ENCODE measurements at regions not wholly inside any gene's neighbourhood (a gene's known extent, or its start where the extent isn't known, plus 50 kb on each side); places are given as distances from the start of the nearest gene placed in this dataset.

DNA sequence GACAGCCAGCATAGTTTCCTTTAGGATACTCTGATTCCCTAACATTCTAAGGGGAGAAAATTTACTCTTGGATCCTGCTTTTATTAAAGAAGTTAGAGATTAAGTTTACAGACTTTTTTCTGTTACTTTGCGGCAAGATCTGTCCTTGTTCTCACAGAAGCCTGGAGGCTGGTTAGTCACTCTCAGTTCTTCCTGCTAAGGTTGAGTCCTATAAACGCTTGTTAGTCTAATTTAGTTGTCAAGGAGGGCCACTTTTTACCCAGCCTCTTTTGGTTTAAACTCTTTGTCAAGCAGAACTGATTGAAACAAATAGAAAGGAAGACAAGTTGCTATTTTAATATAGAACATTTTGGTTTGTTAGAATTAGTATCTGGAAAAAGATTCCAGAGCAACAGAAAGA is 89.7 kb downstream of the C21orf91 start:
- Histone ChIP-seq H3K9me3 (no peaks in the 10 kb centered on the region), H3K27ac (no peak overlapping the region), H3K4me1 (no peaks in the 10 kb centered on the region), H3K27me3 (no peaks in the 10 kb centered on the region), H3K36me3 (no peaks in the 10 kb centered on the region), H3K4me3 (no peak overlapping the region)
- DNase-seq (ENCODE audit: low spot score): no peak
- TF ChIP-seq, protein P1, sequence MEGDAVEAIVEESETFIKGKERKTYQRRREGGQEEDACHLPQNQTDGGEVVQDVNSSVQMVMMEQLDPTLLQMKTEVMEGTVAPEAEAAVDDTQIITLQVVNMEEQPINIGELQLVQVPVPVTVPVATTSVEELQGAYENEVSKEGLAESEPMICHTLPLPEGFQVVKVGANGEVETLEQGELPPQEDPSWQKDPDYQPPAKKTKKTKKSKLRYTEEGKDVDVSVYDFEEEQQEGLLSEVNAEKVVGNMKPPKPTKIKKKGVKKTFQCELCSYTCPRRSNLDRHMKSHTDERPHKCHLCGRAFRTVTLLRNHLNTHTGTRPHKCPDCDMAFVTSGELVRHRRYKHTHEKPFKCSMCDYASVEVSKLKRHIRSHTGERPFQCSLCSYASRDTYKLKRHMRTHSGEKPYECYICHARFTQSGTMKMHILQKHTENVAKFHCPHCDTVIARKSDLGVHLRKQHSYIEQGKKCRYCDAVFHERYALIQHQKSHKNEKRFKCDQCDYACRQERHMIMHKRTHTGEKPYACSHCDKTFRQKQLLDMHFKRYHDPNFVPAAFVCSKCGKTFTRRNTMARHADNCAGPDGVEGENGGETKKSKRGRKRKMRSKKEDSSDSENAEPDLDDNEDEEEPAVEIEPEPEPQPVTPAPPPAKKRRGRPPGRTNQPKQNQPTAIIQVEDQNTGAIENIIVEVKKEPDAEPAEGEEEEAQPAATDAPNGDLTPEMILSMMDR (IDR thresholded peaks at IDR 0.05): no peak

DNA sequence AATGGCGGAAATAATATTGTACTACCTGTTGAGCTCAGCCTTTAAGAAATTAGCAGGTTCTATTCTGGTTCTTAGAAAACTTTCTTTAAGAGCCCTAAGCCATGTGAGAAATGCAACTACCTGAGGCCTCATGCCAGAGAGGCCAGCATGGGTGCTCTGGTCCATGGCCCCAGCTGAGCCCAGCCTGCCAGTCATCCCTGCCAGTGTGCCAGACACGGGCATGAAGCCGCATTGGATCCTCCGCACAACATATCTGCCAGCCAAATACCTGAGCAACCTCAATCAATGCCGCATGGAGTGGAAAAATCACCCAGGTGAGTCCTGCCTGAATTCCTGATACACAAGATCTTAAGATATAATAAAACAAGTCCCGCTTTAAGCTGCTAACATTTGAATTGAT is 91.8 kb downstream of the C21orf91 start:
- no peaks in the 10 kb centered on the region for H3K36me3 ChIP-seq
- no peak overlapping the region for H3K27ac ChIP-seq
- H3K9me3 ChIP-seq: no peaks in the 10 kb centered on the region
- no peak for DNase-seq (ENCODE audit: low spot score)
- TF ChIP-seq, protein P1 (IDR thresholded peaks at IDR 0.05): no peak
- H3K4me1 ChIP-seq: no peaks in the 10 kb centered on the region
- H3K4me3 ChIP-seq: no peak overlapping the region
- H3K27me3 ChIP-seq: no peaks in the 10 kb centered on the region

DNA sequence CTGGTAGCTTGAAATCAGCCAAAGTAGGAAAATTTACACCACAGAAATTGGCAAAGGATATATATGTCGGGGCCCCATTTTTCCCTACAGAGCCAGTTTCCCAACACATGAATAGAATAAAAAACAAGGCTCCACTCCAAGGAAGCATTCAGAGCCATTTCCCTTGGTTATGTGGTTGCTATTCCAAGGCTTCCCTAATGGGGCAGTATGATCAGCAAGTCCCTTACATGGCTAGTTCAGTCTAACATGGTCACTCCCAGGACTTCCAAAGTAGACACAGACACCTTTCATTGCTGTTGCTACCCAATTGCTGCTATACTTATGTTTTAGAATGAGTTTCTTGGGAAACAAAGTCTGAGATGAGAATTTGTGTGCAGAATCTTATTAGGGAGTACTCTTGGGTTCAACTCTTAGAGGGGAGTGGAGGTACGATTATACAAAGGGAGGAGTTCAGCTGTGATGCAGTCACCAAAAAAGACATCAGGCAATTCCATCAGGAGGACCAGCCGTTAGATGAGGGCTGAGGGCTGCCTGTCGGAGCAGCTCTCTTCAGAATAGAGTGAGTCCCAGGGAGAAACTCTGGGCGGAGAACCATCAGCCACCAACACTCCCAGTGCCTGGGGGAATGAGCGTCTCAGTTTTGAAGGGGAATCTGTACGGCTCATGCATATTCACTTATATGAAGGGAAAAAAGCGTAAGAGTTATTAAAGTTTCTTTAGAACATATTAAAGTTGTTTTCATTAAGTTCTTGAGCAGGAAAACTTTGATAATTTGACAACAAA is 92.9 kb downstream of the C21orf91 start:
- no peak for DNase-seq (ENCODE audit: low spot score)
- TF ChIP-seq, protein P1 (IDR thresholded peaks at IDR 0.05): no peak
- Histone ChIP-seq H3K27ac (no peak overlapping the region), H3K9me3 (no peaks in the 10 kb centered on the region), H3K36me3 (no peaks in the 10 kb centered on the region), H3K27me3 (no peaks in the 10 kb centered on the region), H3K4me3 (no peak overlapping the region), H3K4me1 (no peaks in the 10 kb centered on the region)

DNA sequence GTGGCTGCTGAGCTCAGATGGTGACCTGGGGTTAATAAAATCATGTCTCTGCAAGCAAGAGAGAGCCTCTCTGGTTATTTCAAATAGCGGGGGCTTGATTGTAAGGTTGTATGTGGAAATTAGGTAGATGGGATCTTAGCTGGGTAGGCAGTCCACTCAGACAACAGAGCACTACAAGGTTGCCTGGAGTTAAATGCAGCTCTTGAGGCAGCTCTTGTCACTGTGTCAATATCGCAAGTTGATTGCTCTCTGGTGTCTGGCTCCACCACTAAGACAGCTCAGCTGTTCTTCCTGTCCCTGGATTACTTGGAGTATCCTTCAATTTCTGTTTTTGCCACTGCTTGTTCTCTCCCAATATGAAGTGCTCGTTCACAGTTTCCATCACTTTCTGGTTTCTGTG is 93.8 kb downstream of the C21orf91 start:
- TF ChIP-seq, protein P1 (IDR thresholded peaks at IDR 0.05): no peak
- DNase-seq (ENCODE audit: low spot score): no peak
- Histone ChIP-seq H3K9me3 (no peaks in the 10 kb centered on the region), H3K27ac (no peak overlapping the region), H3K4me1 (no peaks in the 10 kb centered on the region), H3K27me3 (no peaks in the 10 kb centered on the region), H3K4me3 (no peak overlapping the region), H3K36me3 (no peaks in the 10 kb centered on the region)

DNA sequence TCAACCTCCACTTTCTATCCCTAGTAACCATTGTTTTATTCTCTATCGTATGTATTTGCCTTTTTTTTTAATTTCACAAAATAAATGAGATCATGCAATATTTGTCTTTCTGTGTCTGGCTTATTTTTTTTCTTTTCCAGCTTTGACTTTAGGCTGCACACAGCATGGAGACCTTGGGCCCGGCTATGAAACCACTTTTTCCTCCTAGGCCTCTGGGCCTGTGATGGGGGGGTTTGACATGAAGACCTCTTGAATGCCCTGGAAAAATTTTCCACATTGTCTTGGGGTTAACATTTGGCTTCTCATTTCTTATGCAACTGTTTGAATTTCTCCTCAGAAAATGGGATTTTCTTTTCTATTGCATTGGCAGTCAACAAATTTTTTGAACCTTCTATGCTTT is 100.2 kb upstream of the BTG3 start:
- no peak for DNase-seq (ENCODE audit: low spot score)
- no peaks in the 10 kb centered on the region for H3K4me1 ChIP-seq
- TF ChIP-seq, protein P1 (IDR thresholded peaks at IDR 0.05): no peak

DNA sequence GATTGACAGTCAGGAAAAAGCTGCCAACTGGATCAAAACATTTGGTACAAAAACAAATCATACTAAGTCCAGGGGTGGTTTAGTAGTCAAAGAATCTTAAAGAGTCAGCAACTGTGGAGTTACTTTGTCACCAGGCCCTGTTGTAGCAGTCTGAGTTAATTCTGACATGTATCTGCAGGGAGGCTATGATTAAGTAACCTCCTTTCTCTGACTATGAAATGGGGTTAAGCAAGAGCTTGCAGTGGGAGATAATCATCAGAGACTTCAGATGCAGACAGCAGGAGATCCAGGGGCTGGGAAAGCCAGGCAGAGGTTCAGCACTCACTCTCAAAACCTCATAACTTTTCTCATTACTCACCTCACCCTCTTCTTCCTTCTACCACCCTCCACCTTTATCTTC is 99.2 kb upstream of the BTG3 start:
- TF ChIP-seq, protein P1 (IDR thresholded peaks at IDR 0.05): no peak
- Histone ChIP-seq H3K27me3 (no peaks in the 10 kb centered on the region), H3K4me3 (no peak overlapping the region), H3K9me3 (no peaks in the 10 kb centered on the region), H3K4me1 (no peaks in the 10 kb centered on the region), H3K27ac (no peak overlapping the region), H3K36me3 (no peaks in the 10 kb centered on the region)
- no peak for DNase-seq (ENCODE audit: low spot score)

More for the DNA sequence above, 100.2 kb upstream of the BTG3 start:
- no peaks in the 10 kb centered on the region for H3K36me3 ChIP-seq
- H3K27me3 ChIP-seq: no peaks in the 10 kb centered on the region
- H3K27ac ChIP-seq: no peak overlapping the region
- no peak overlapping the region for H3K4me3 ChIP-seq
- H3K9me3 ChIP-seq: no peaks in the 10 kb centered on the region

Measured in right atrium auricular region (tissue), 2 donors.